Chondrocyte (in vitro differentiated cells): ENCODE measurements at regions not wholly inside any gene's neighbourhood (a gene's known extent, or its start where the extent isn't known, plus 50 kb on each side); places are given as distances from the start of the nearest gene placed in this dataset.

Experiments
- DNase-seq: peaks from one replicate; pipeline ENCODE4 v3.0.0; 2021; ENCODE audit warnings: mixed read lengths, low spot score
- H3K27ac Mint-ChIP-seq: one replicate; pipeline ENCODE4 v1.8.0; 2021; ENCODE audit warnings: mild to moderate bottlenecking, moderate library complexity, mixed read lengths; ENCODE audit not compliant: unreplicated experiment
- H3K27me3 Mint-ChIP-seq: 2 replicates; pipeline ENCODE4 v1.8.0; 2021; ENCODE audit warnings: low read depth, mixed read lengths
- H3K36me3 Mint-ChIP-seq: 2 replicates; pipeline ENCODE4 v1.8.0; 2021; ENCODE audit warnings: low read depth, mixed read lengths
- H3K4me1 Mint-ChIP-seq: 2 replicates; pipeline ENCODE4 v1.8.0; 2021; ENCODE audit warnings: low read depth, mild to moderate bottlenecking, mixed read lengths
- H3K4me3 Mint-ChIP-seq: one replicate; pipeline ENCODE4 v1.8.0; 2021; ENCODE audit warnings: mild to moderate bottlenecking, moderate library complexity, mixed read lengths; ENCODE audit not compliant: unreplicated experiment
- H3K9me3 Mint-ChIP-seq: 2 replicates; pipeline ENCODE4 v1.8.0; 2021; ENCODE audit warnings: low read depth, mixed read lengths
- CTCF ChIP-seq: fragments of 200-600 bp; sonication (generic); IDR thresholded peaks from 2 replicates; pipeline ENCODE4 v1.5.0; 2021; ENCODE audit warnings: antibody characterized with exemption, mild to moderate bottlenecking, moderate library complexity

GRCh38 chr1:229880271-229881170 lies 186.5 kb upstream of the GALNT2 start:
- Mint-ChIP-seq H3K4me1 (peaks cover 20% of the 10 kb centered on the region), H3K27me3 (peaks cover 6% of the 10 kb centered on the region), H3K36me3 (no peaks in the 10 kb centered on the region), H3K9me3 (no peaks in the 10 kb centered on the region), H3K27ac (peak overlapping the region; percentile 67), H3K4me3 (no peak overlapping the region)
- no peak for DNase-seq
- no peak for TF ChIP-seq CTCF

GRCh38 chr1:229882621-229883020 lies 184.4 kb upstream of the GALNT2 start:
- no peaks in the 10 kb centered on the region for H3K36me3 Mint-ChIP-seq
- H3K27me3 Mint-ChIP-seq = peaks cover 5% of the 10 kb centered on the region
- no peak overlapping the region for H3K4me3 Mint-ChIP-seq
- no peak for DNase-seq
- H3K27ac Mint-ChIP-seq = no peak overlapping the region
- H3K9me3 Mint-ChIP-seq = no peaks in the 10 kb centered on the region
- no peak for TF ChIP-seq CTCF
- peaks cover 20% of the 10 kb centered on the region for H3K4me1 Mint-ChIP-seq

GRCh38 chr1:229883504-229884200 lies 183.4 kb upstream of the GALNT2 start:
- H3K27me3 Mint-ChIP-seq = peaks cover 3% of the 10 kb centered on the region
- peaks cover 20% of the 10 kb centered on the region for H3K4me1 Mint-ChIP-seq
- no peak for TF ChIP-seq CTCF
- no peaks in the 10 kb centered on the region for H3K36me3 Mint-ChIP-seq
- peaks cover 2% of the 10 kb centered on the region for H3K9me3 Mint-ChIP-seq
- DNase-seq = no peak
- H3K27ac Mint-ChIP-seq = no peak overlapping the region
- H3K4me3 Mint-ChIP-seq = no peak overlapping the region

GRCh38 chr1:229884765-229885164 lies 182.3 kb upstream of the GALNT2 start:
- H3K9me3 Mint-ChIP-seq = peaks cover 2% of the 10 kb centered on the region
- H3K4me3 Mint-ChIP-seq = no peak overlapping the region
- peaks cover 3% of the 10 kb centered on the region for H3K27me3 Mint-ChIP-seq
- no peak overlapping the region for H3K27ac Mint-ChIP-seq
- peaks cover 12% of the 10 kb centered on the region for H3K4me1 Mint-ChIP-seq
- TF ChIP-seq CTCF = peak; percentile 18
- DNase-seq = no peak
- no peaks in the 10 kb centered on the region for H3K36me3 Mint-ChIP-seq
